HK-2 (cell line): ENCODE measurements at regions not wholly inside any gene's neighbourhood (a gene's known extent, or its start where the extent isn't known, plus 50 kb on each side); places are given as distances from the start of the nearest gene placed in this dataset.
"Not testable (repeated sequence)": the region's sequence is repeated elsewhere in the genome, so short reads cannot be mapped to it uniquely, and the experiment has no call there.

ENCODE experiments used
- DNase-seq: peaks from one replicate; pipeline ENCODE4 v3.0.0-alpha.2; 2018; ENCODE audit not compliant: unreplicated experiment

- DNase-seq = not testable (repeated sequence)
Observed at GRCh38 chr5:162621726-162622263, 554.2 kb downstream of the GABRG2 start.

- DNase-seq = no peak
Observed at GRCh38 chr5:162624110-162624509, 556.5 kb downstream of the GABRG2 start.

- DNase-seq = no peak
Observed at GRCh38 chr5:162637481-162637880, 569.9 kb downstream of the GABRG2 start.

GRCh38 chr5:162638849-162639248, 571.3 kb downstream of the GABRG2 start:
- no peak for DNase-seq

- DNase-seq = no peak
Observed at GRCh38 chr5:162641142-162641813, 573.7 kb downstream of the GABRG2 start.

GRCh38 chr5:162654661-162655405, 587.3 kb downstream of the GABRG2 start:
- no peak for DNase-seq

- DNase-seq = no peak
Observed at GRCh38 chr5:162657076-162657475, 589.5 kb downstream of the GABRG2 start.

- no peak for DNase-seq
Observed at GRCh38 chr5:162664846-162665245, 597.3 kb downstream of the GABRG2 start.

- DNase-seq = no peak
Observed at GRCh38 chr5:162668926-162669325, 601.4 kb downstream of the GABRG2 start.

GRCh38 chr5:162672061-162672460, 604.5 kb downstream of the GABRG2 start:
- DNase-seq = no peak

GRCh38 chr5:162683284-162683683, 615.7 kb downstream of the GABRG2 start:
- DNase-seq = no peak

GRCh38 chr5:162684145-162684544, 616.6 kb downstream of the GABRG2 start:
- DNase-seq = no peak

- DNase-seq = no peak
Observed at GRCh38 chr5:162685302-162685701, 617.7 kb downstream of the GABRG2 start.

- not testable (repeated sequence) for DNase-seq
Observed at GRCh38 chr5:162696272-162696671, 628.7 kb downstream of the GABRG2 start.

- DNase-seq = no peak
Observed at GRCh38 chr5:162699361-162699760, 631.8 kb downstream of the GABRG2 start.

GRCh38 chr5:162703914-162704313, 636.3 kb downstream of the GABRG2 start:
- DNase-seq = no peak

GRCh38 chr5:162711244-162711643, 643.7 kb downstream of the GABRG2 start:
- no peak for DNase-seq

- no peak for DNase-seq
Observed at GRCh38 chr5:162719720-162720119, 652.1 kb downstream of the GABRG2 start.

- no peak for DNase-seq
Observed at GRCh38 chr5:162721125-162721524, 653.6 kb downstream of the GABRG2 start.

GRCh38 chr5:162752612-162753011, 684.8 kb upstream of the CCNG1 start:
- DNase-seq = no peak

- no peak for DNase-seq
Observed at GRCh38 chr5:162762119-162762518, 675.3 kb upstream of the CCNG1 start.

- no peak for DNase-seq
Observed at GRCh38 chr5:162769019-162769418, 668.4 kb upstream of the CCNG1 start.

- DNase-seq = no peak
Observed at GRCh38 chr5:162785673-162786072, 651.7 kb upstream of the CCNG1 start.
